GM19452 (cell line): ENCODE measurements at regions not wholly inside any gene's neighbourhood (a gene's known extent, or its start where the extent isn't known, plus 50 kb on each side); places are given as distances from the start of the nearest gene placed in this dataset.
A peak's percentile ranks its signal among the peaks of the same experiment; 100 is the strongest.
"Not testable (repeated sequence)": the region's sequence is repeated elsewhere in the genome, so short reads cannot be mapped to it uniquely, and the experiment has no call there.

Experiments
- ATAC-seq: cut with Tn5 transposase; IDR thresholded peaks from one replicate; pipeline ENCODE4 v1.9.1; 2021; ENCODE audit not compliant: unreplicated experiment

DNA sequence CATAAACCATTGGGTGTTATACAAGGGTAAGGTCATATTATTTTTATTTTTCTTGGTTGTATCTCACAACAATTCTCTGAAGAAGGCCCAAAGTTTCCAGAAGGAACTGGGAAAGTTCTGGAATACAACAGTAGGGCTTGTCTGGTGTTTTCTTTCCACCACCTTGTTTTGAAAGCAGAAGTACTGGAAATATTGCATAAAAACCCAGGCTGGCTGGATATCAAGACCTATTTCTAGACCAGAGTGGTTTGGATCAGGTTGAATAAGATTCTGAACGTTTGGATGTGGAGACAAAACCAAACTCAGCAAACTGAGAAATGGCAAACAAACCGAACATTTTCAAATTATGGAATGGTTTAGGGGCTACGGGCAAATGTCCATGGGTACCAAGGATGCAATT lies 182.6 kb upstream of the FZD8 start:
- ATAC-seq = no peak

DNA sequence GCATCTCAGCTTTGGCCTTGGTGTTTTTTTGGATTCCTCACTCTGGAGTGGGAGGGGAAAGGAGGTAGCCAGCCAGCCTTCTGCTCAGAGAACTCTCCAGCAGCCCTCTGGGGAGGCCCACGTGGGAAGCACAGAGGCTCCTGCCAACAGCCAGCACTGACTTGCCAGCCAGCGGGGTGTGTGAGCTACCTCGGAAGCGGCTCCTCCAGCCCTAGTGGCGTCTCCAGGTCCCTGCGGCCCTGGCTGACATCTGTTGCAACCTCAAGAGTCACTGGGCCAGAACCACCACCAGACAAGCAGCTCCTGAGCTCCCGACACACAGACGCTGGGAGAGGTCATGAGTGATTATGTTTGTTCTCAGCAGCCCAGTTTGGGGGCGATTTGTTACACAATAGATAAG lies 180.2 kb upstream of the FZD8 start:
- ATAC-seq = no peak

- ATAC-seq = peak; percentile 81
Measured at GRCh38 chr10:35821339-35821911, 179.3 kb upstream of the FZD8 start.

GRCh38 chr10:35819736-35820135 lies 177.6 kb upstream of the FZD8 start:
- no peak for ATAC-seq

- ATAC-seq = no peak
Measured at GRCh38 chr10:35819011-35819410, 176.9 kb upstream of the FZD8 start.

DNA sequence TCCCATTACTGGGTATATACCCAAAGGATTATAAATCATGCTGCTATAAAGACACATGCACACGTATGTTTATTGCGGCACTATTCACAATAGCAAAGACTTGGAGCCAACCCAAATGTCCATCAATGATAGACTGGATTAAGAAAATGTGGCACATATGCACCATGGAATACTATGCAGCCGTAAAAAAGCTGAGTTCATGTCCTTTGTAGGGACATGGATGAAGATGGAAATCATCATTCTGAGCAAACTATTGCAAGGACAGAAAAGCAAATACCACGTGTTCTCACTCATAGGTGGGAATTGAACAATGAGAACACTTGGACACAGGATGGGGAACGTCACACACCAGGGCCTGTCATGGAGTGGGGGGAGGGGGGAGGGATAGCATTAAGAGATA lies 175.0 kb upstream of the FZD8 start:
- not testable (repeated sequence) for ATAC-seq

DNA sequence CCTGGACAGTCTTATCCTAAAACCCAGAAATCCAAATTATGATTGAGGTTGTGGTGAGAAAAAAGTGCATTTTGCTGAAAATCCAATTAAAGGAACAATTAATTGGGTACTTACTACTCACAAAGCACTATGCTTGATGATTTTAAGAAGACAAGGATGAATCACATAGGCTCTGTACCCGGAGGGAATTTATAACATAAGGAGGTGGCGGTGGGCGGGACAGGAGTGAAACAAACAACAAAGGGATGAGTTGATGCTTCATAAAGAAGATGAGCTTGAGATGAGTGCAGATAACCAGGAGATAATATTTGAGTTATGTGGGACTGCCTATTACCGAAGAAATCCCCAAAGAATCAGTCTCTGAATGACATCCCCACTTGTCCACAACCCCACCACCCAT lies 171.1 kb upstream of the FZD8 start:
- ATAC-seq = no peak

GRCh38 chr10:35808344-35808743 lies 166.2 kb upstream of the FZD8 start:
- ATAC-seq = no peak

DNA sequence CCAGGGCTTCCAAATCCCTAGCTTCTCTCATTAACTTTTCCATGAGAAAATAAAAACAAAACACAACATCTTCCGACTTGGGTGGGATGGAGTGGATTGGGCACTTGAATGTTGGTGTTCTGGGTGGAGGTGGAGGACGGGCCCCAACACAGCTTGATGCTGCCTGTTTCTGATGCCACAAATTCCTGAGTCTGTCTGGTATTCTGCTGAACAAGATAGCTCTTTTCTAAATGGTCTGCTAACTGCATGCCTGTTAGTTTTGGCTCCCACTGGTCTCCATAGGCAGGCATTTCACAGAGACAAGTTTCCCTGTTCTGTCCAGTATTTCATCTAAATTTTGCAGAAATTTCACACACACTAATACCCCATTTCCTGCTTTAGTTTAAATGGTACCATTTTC lies 160.9 kb upstream of the FZD8 start:
- ATAC-seq = no peak

- ATAC-seq = no peak
Measured at GRCh38 chr10:35797187-35797586, 155.1 kb upstream of the FZD8 start.

- no peak for ATAC-seq
Measured at GRCh38 chr10:35795131-35795824, 153.2 kb upstream of the FZD8 start.

- no peak for ATAC-seq
Measured at GRCh38 chr10:35794703-35795102, 152.6 kb upstream of the FZD8 start.

- no peak for ATAC-seq
Measured at GRCh38 chr10:35792291-35792690, 150.2 kb upstream of the FZD8 start.

- ATAC-seq = no peak
Measured at GRCh38 chr10:35789996-35790395, 147.9 kb upstream of the FZD8 start.

DNA sequence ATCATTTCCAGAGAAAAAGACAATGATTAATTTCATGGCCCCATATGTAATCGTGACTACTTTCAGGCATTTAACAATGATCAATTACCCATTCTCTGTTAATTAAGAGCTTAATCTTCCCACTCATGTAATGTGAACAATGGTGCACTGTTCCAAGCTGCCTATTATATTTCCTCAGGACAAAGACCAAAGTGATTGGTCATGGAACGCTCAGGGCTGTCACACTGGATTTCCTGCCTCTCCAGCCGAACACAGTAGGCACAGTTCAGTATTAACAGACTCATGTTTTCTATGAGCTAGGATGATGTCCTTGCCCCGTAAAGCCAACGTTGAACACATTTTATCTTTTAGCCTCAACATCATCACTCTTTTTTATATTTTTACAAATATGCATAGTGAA lies 142.7 kb upstream of the FZD8 start:
- ATAC-seq = no peak

GRCh38 chr10:35783305-35783838 lies 141.3 kb upstream of the FZD8 start:
- no peak for ATAC-seq

GRCh38 chr10:35781643-35782035 lies 139.5 kb upstream of the FZD8 start:
- ATAC-seq = no peak

DNA sequence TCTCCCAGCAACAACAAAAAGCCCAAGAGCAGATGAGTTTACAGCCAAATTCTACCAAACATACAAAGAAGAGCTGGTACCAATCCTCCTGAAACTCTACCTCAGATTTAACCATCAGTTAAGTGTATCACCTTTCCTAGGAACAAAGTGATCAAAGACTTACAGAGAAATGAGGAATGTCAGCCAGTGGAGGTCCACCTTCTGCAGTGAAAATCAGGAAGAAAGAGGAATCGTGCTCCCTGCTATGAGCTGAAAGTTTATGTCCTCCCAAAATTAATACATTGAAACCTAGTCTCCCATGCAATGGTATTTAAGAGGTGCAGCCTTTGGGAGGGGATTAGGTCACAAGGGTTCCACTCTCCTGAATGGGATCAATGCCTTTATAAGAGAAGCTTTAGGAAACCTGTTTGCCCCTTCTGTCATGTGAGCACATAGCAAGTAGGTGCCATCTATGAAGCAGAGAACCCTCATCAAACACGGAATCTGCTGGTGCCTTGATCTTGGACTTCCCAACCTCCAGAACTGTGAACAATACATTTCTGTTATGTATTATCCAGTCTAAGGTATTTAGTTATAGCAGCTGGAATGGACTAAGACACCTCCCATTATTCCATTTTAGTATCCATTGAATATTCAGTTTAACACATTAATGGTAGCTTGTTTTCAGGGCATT lies 139.0 kb upstream of the FZD8 start:
- ATAC-seq = no peak

- ATAC-seq = no peak
Measured at GRCh38 chr10:35778306-35778705, 136.2 kb upstream of the FZD8 start.

- ATAC-seq = not testable (repeated sequence)
Measured at GRCh38 chr10:35776557-35776956, 134.5 kb upstream of the FZD8 start.

- ATAC-seq = no peak
Measured at GRCh38 chr10:35774109-35774508, 132.0 kb upstream of the FZD8 start.

- ATAC-seq = no peak
Measured at GRCh38 chr10:35770817-35771355, 128.8 kb upstream of the FZD8 start.
